ENCODE measurements at regions not wholly inside any gene's neighbourhood (a gene's known extent, or its start where the extent isn't known, plus 50 kb on each side); places are given as distances from the start of the nearest gene placed in this dataset.

DNA sequence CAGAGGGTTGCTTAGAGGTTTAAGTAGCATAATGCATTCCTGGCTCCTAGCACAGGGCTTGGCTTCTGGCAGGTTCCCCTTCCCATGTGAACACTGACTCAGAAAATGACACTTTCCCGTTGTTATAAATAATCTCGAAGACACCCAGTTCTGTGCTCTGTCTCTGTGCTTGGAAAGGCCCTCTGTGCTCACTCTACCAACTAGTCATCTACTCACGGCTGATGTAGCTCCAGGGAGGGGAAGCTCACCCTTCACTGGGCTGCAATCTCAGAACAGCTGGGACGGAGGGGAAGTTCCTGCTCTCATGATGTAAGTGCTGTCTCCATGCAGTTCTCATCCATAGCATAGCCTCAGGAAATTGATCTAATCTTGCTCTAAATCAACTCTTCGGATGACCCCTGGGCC is 230.5 kb upstream of the ASIC2 start:
- Histone ChIP-seq H3K4me1 (ENCODE audit: control insufficient read depth, extremely low read depth, insufficient read depth, low read length) (no peaks in the 10 kb centered on the region), H3K4me3 (replicated peaks in 1 of 4; ENCODE audit: control extremely low read depth in 1 of 4, insufficient read depth in 1 of 4, low read depth in 3 of 4, low read length in 4 of 4) (no peak overlapping the region), H3K4me2 (ENCODE audit: extremely low read depth, insufficient read depth, low read length) (no peak overlapping the region), H4K20me1 (ENCODE audit: control insufficient read depth, extremely low read depth, insufficient read depth, low read length) (no peaks in the 10 kb centered on the region), H3K36me3 (ENCODE audit: control insufficient read depth, insufficient read depth, low read length) (no peaks in the 10 kb centered on the region), H2AFZ (ENCODE audit: low read length) (no peak overlapping the region), H3K27ac (ENCODE audit: insufficient read depth, low read length) (no peak overlapping the region), H3K27me3 (ENCODE audit: control insufficient read depth, insufficient read depth, low read length) (no peaks in the 10 kb centered on the region), H3K79me2 (ENCODE audit: control insufficient read depth, insufficient read depth, low read length) (no peaks in the 10 kb centered on the region), H3K9me3 (ENCODE audit: control insufficient read depth, insufficient read depth, low read depth, low read length) (no peaks in the 10 kb centered on the region), H3K9ac (ENCODE audit: insufficient read depth, low read length) (no peak overlapping the region)
- DNase-seq (ENCODE audit: low read depth in 2 of 2), result peak in 1 of 2 donors; percentile 10
- TF ChIP-seq EZH2 (IDR thresholded peaks at IDR 0.05; ENCODE audit: low read length, missing control alignments) (no peak), CTCF (conservative IDR thresholded peaks at IDR 0.05 in 1 of 2, IDR thresholded peaks at IDR 0.05 in 1 of 2; ENCODE audit: low read depth in 1 of 2, low read length in 2 of 2) (no peak)

GRCh38 chr17:33525186-33525585 is 232.1 kb upstream of the ASIC2 start:
- no peaks in the 10 kb centered on the region for H3K27me3 ChIP-seq (ENCODE audit: control insufficient read depth, insufficient read depth, low read length)
- H3K9ac ChIP-seq (ENCODE audit: insufficient read depth, low read length), result no peak overlapping the region
- H3K79me2 ChIP-seq (ENCODE audit: control insufficient read depth, insufficient read depth, low read length), result no peaks in the 10 kb centered on the region
- no peaks in the 10 kb centered on the region for H4K20me1 ChIP-seq (ENCODE audit: control insufficient read depth, extremely low read depth, insufficient read depth, low read length)
- H3K4me1 ChIP-seq (ENCODE audit: control insufficient read depth, extremely low read depth, insufficient read depth, low read length), result no peaks in the 10 kb centered on the region
- no peaks in the 10 kb centered on the region for H3K9me3 ChIP-seq (ENCODE audit: control insufficient read depth, insufficient read depth, low read depth, low read length)
- H3K4me3 ChIP-seq (replicated peaks in 1 of 4; ENCODE audit: control extremely low read depth in 1 of 4, insufficient read depth in 1 of 4, low read depth in 3 of 4, low read length in 4 of 4), result no peak overlapping the region
- no peaks in the 10 kb centered on the region for H3K36me3 ChIP-seq (ENCODE audit: control insufficient read depth, insufficient read depth, low read length)
- TF ChIP-seq CTCF (conservative IDR thresholded peaks at IDR 0.05 in 1 of 2, IDR thresholded peaks at IDR 0.05 in 1 of 2; ENCODE audit: low read depth in 1 of 2, low read length in 2 of 2) (no peak), EZH2 (IDR thresholded peaks at IDR 0.05; ENCODE audit: low read length, missing control alignments) (no peak)
- no peak overlapping the region for H3K4me2 ChIP-seq (ENCODE audit: extremely low read depth, insufficient read depth, low read length)
- H3K27ac ChIP-seq (ENCODE audit: insufficient read depth, low read length), result no peak overlapping the region
- no peak overlapping the region for H2AFZ ChIP-seq (ENCODE audit: low read length)
- no peak for DNase-seq (ENCODE audit: low read depth in 2 of 2)

DNA sequence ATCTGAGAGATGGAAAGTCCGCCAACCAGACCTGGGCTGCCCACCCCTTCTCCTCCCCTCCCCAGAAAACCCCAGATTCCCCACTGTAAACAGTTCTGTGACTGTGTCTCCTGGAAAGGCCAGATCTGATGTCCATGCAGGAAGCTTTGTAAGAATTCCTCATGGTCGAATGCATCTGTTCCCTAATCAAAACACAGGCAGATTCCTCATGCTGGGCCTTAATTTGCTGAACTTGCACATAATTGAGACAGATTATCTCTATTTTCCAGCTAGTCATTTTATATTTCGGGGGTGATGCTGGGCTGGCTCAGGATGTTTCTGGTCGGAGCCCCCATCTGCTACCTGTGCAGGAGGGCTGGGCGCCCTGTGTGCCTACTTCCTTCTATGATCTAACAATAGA is 233.6 kb upstream of the ASIC2 start:
- no peak for DNase-seq (ENCODE audit: low read depth in 2 of 2)
- no peak overlapping the region for H3K4me3 ChIP-seq (replicated peaks in 1 of 4; ENCODE audit: control extremely low read depth in 1 of 4, insufficient read depth in 1 of 4, low read depth in 3 of 4, low read length in 4 of 4)
- H3K4me2 ChIP-seq (ENCODE audit: extremely low read depth, insufficient read depth, low read length), result no peak overlapping the region
- no peaks in the 10 kb centered on the region for H3K79me2 ChIP-seq (ENCODE audit: control insufficient read depth, insufficient read depth, low read length)
- no peaks in the 10 kb centered on the region for H3K27me3 ChIP-seq (ENCODE audit: control insufficient read depth, insufficient read depth, low read length)
- no peak for TF ChIP-seq CTCF (conservative IDR thresholded peaks at IDR 0.05 in 1 of 2, IDR thresholded peaks at IDR 0.05 in 1 of 2; ENCODE audit: low read depth in 1 of 2, low read length in 2 of 2)
- no peak for TF ChIP-seq EZH2 (IDR thresholded peaks at IDR 0.05; ENCODE audit: low read length, missing control alignments)
- H2AFZ ChIP-seq (ENCODE audit: low read length), result no peak overlapping the region
- H3K36me3 ChIP-seq (ENCODE audit: control insufficient read depth, insufficient read depth, low read length), result no peaks in the 10 kb centered on the region
- no peak overlapping the region for H3K9ac ChIP-seq (ENCODE audit: insufficient read depth, low read length)
- H4K20me1 ChIP-seq (ENCODE audit: control insufficient read depth, extremely low read depth, insufficient read depth, low read length), result no peaks in the 10 kb centered on the region
- no peak overlapping the region for H3K27ac ChIP-seq (ENCODE audit: insufficient read depth, low read length)
- H3K4me1 ChIP-seq (ENCODE audit: control insufficient read depth, extremely low read depth, insufficient read depth, low read length), result no peaks in the 10 kb centered on the region
- no peaks in the 10 kb centered on the region for H3K9me3 ChIP-seq (ENCODE audit: control insufficient read depth, insufficient read depth, low read depth, low read length)

Data from fibroblast of lung (primary cell).